HG02610 (cell line): ENCODE measurements at regions not wholly inside any gene's neighbourhood (a gene's known extent, or its start where the extent isn't known, plus 50 kb on each side); places are given as distances from the start of the nearest gene placed in this dataset.
"Not testable (repeated sequence)": the region's sequence is repeated elsewhere in the genome, so short reads cannot be mapped to it uniquely, and the experiment has no call there.

Experiments used
- ATAC-seq: cut with Tn5 transposase; IDR thresholded peaks from one replicate; pipeline ENCODE4 v1.9.1; 2021; ENCODE audit warnings: mild to moderate bottlenecking, moderate library complexity; ENCODE audit not compliant: unreplicated experiment

GRCh38 chr15:58355382-58355971, 76.3 kb upstream of the LIPC start:
- no peak for ATAC-seq

GRCh38 chr15:58355973-58356372, 75.8 kb upstream of the LIPC start:
- ATAC-seq, result no peak

- no peak for ATAC-seq
Measured at GRCh38 chr15:58357529-58358476, 74.0 kb upstream of the LIPC start.

- no peak for ATAC-seq
Measured at GRCh38 chr15:58360421-58361090, 71.2 kb upstream of the LIPC start.

GRCh38 chr15:58361273-58361759, 70.5 kb upstream of the LIPC start:
- ATAC-seq, result no peak

GRCh38 chr15:58362262-58362922, 69.4 kb upstream of the LIPC start:
- ATAC-seq, result no peak

GRCh38 chr15:58363118-58363517, 68.7 kb upstream of the LIPC start:
- ATAC-seq, result not testable (repeated sequence)

- ATAC-seq, result not testable (repeated sequence)
Measured at GRCh38 chr15:58363673-58364072, 68.1 kb upstream of the LIPC start.

- ATAC-seq, result not testable (repeated sequence)
Measured at GRCh38 chr15:58365098-58365497, 66.7 kb upstream of the LIPC start.

GRCh38 chr15:58369261-58369701, 62.5 kb upstream of the LIPC start:
- no peak for ATAC-seq

GRCh38 chr15:58369956-58370355, 61.8 kb upstream of the LIPC start:
- ATAC-seq, result no peak

GRCh38 chr15:58374147-58374546, 57.6 kb upstream of the LIPC start:
- no peak for ATAC-seq

- no peak for ATAC-seq
Measured at GRCh38 chr15:58377193-58377592, 54.6 kb upstream of the LIPC start.

- no peak for ATAC-seq
Measured at GRCh38 chr15:58378241-58379085, 53.3 kb upstream of the LIPC start.

GRCh38 chr15:58379454-58379853, 52.3 kb upstream of the LIPC start:
- not testable (repeated sequence) for ATAC-seq

GRCh38 chr15:58380280-58380945, 51.4 kb upstream of the LIPC start:
- ATAC-seq, result no peak

GRCh38 chr15:58381697-58382096, 50.1 kb upstream of the LIPC start:
- ATAC-seq, result no peak
